SU-DHL-6 (cell line): ENCODE measurements at regions not wholly inside any gene's neighbourhood (a gene's known extent, or its start where the extent isn't known, plus 50 kb on each side); places are given as distances from the start of the nearest gene placed in this dataset.
A peak's percentile ranks its signal among the peaks of the same experiment; 100 is the strongest.

Experiments used
- H2AFZ ChIP-seq: fragments of 200-600 bp; sonication (generic); 2 replicates; pipeline ENCODE4 v1.6.1; 2014; ENCODE audit warnings: low read depth, mild to moderate bottlenecking, moderate library complexity, mixed read lengths, antibody characterized with exemption, low read length; ENCODE audit not compliant: severe bottlenecking
- H3F3A ChIP-seq: fragments of 200-600 bp; shearing (Covaris generic); 2 replicates; pipeline ENCODE4 v1.6.0; 2016; ENCODE audit warnings: antibody characterized with exemption, mild to moderate bottlenecking; ENCODE audit not compliant: insufficient read depth
- H3K27ac ChIP-seq: fragments of 200-600 bp; sonication (generic); 2 replicates; pipeline ENCODE4 v1.5.1; 2016; ENCODE audit warnings: low read depth, mild to moderate bottlenecking, low read length, moderate library complexity, mixed read lengths
- H3K27me3 ChIP-seq: fragments of 200-600 bp; sonication (generic), shearing (Covaris generic); 2 replicates; pipeline ENCODE4 v1.6.0; 2014; ENCODE audit warnings: mild to moderate bottlenecking, low read length
- H3K36me3 ChIP-seq: fragments of 200-600 bp; sonication (generic); 2 replicates; pipeline ENCODE4 v1.6.1; 2014; ENCODE audit warnings: mild to moderate bottlenecking, low read length, mixed read lengths
- H3K4me2 ChIP-seq: fragments of 300-600, 200-600 bp; shearing (Covaris generic), sonication (generic); 2 replicates; pipeline ENCODE4 v1.6.0; 2014; ENCODE audit warnings: low read length, low read depth, mild to moderate bottlenecking; ENCODE audit not compliant: poor library complexity, severe bottlenecking
- H3K4me3 ChIP-seq: fragments of 200-600 bp; sonication (generic); 2 replicates; pipeline ENCODE4 v1.5.1; 2014; ENCODE audit warnings: antibody characterized with exemption, low read length, mild to moderate bottlenecking, mixed read lengths; ENCODE audit not compliant: insufficient read depth, poor library complexity, severe bottlenecking
- H3K79me2 ChIP-seq: fragments of 200-600 bp; sonication (generic); 2 replicates; pipeline ENCODE4 v1.6.1; 2014; ENCODE audit warnings: mild to moderate bottlenecking, low read length, moderate library complexity; ENCODE audit not compliant: insufficient read depth
- H3K9ac ChIP-seq: fragments of 200-600 bp; sonication (generic); 2 replicates; pipeline ENCODE4 v1.7.0; 2014; ENCODE audit warnings: mild to moderate bottlenecking, low read length
- H3K9me2 ChIP-seq: fragments of 200-600 bp; sonication (generic); replicated peaks from 2 replicates; pipeline ENCODE4 v1.6.1; 2014; ENCODE audit warnings: low read length; ENCODE audit not compliant: insufficient read depth
- H3K9me3 ChIP-seq: fragments of 200-600 bp; sonication (generic); 2 replicates; pipeline ENCODE4 v1.6.1; 2014; ENCODE audit warnings: low read length, mixed read lengths; ENCODE audit not compliant: insufficient read depth
- H4K20me1 ChIP-seq: fragments of 200-600 bp; sonication (generic); 2 replicates; pipeline ENCODE4 v1.6.1; 2014; ENCODE audit warnings: low read depth, mild to moderate bottlenecking, antibody characterized with exemption, low read length, moderate library complexity, mixed read lengths
- EZH2phosphoT487 ChIP-seq: fragments of 200-600 bp; sonication (generic), shearing (Covaris generic); conservative IDR thresholded peaks from 2 replicates; pipeline ENCODE4 v1.6.1; 2018; ENCODE audit warnings: mild to moderate bottlenecking, antibody characterized with exemption, low read length, moderate library complexity, mixed read lengths
- TF ChIP-seq, protein P1 (sequence below): fragments of 200-600 bp; sonication (generic); IDR thresholded peaks from one replicate; pipeline ENCODE4 v1.5.1; 2017; ENCODE audit warnings: antibody characterized with exemption, mild to moderate bottlenecking, low read length, moderate library complexity; ENCODE audit not compliant: insufficient read depth, poor library complexity, severe bottlenecking

DNA sequence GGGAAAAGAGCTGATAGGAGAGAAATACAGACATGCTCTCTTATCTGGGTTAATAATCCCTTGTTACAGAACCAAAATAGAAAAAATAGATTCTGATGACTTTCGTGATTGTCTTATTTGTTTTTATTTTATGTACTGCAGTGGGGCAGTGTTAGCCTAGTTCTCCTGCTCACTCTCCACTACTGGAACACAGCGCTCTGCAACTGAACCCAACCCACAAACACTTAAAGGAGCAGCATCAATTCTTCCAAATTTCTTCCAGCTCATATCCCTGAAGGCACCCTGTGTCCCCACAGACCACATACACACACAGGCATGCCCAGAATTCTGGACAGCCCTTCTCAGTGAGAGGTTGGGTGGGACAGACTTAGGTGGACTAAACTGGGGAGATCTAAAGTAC, 160.6 kb downstream of the SS18 start:
- no peak overlapping the region for H3K9ac ChIP-seq
- no peaks in the 10 kb centered on the region for H3K36me3 ChIP-seq
- no peak overlapping the region for H3K4me2 ChIP-seq
- no peaks in the 10 kb centered on the region for H3K9me2 ChIP-seq
- TF ChIP-seq EZH2phosphoT487: no peak
- TF ChIP-seq, protein P1, sequence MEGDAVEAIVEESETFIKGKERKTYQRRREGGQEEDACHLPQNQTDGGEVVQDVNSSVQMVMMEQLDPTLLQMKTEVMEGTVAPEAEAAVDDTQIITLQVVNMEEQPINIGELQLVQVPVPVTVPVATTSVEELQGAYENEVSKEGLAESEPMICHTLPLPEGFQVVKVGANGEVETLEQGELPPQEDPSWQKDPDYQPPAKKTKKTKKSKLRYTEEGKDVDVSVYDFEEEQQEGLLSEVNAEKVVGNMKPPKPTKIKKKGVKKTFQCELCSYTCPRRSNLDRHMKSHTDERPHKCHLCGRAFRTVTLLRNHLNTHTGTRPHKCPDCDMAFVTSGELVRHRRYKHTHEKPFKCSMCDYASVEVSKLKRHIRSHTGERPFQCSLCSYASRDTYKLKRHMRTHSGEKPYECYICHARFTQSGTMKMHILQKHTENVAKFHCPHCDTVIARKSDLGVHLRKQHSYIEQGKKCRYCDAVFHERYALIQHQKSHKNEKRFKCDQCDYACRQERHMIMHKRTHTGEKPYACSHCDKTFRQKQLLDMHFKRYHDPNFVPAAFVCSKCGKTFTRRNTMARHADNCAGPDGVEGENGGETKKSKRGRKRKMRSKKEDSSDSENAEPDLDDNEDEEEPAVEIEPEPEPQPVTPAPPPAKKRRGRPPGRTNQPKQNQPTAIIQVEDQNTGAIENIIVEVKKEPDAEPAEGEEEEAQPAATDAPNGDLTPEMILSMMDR: no peak
- no peaks in the 10 kb centered on the region for H3K27me3 ChIP-seq
- no peak overlapping the region for H2AFZ ChIP-seq
- no peaks in the 10 kb centered on the region for H3K79me2 ChIP-seq
- H3K9me3 ChIP-seq: no peaks in the 10 kb centered on the region
- H4K20me1 ChIP-seq: no peaks in the 10 kb centered on the region
- no peaks in the 10 kb centered on the region for H3F3A ChIP-seq
- H3K27ac ChIP-seq: no peak overlapping the region
- H3K4me3 ChIP-seq: no peak overlapping the region

DNA sequence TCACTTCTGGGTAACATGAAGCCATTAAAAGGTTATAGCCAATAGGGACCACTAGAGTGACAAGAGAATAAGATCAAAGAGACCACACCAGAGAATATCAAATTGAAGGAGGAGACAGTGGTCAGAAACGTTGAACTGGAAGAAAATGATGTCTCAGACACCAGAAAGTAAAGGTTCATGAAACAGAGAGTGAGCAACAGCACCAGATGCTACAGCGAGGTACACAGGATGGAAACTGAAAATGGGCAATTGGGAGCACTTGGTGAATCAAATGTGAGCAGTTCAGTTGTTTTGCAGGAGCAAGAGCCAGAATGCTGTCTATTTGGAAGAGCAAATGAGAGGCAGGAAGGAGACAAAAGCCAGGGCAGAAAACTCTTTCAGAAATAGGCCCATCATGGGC, 162.6 kb downstream of the SS18 start:
- H3K9me3 ChIP-seq: no peaks in the 10 kb centered on the region
- no peaks in the 10 kb centered on the region for H4K20me1 ChIP-seq
- peak overlapping the region; percentile 6 for H2AFZ ChIP-seq
- H3F3A ChIP-seq: no peaks in the 10 kb centered on the region
- TF ChIP-seq, protein P1: no peak
- TF ChIP-seq EZH2phosphoT487: no peak
- H3K79me2 ChIP-seq: no peaks in the 10 kb centered on the region
- no peak overlapping the region for H3K27ac ChIP-seq
- no peak overlapping the region for H3K4me3 ChIP-seq
- H3K4me2 ChIP-seq: no peak overlapping the region
- no peaks in the 10 kb centered on the region for H3K27me3 ChIP-seq
- H3K36me3 ChIP-seq: no peaks in the 10 kb centered on the region
- H3K9ac ChIP-seq: no peak overlapping the region
- H3K9me2 ChIP-seq: no peaks in the 10 kb centered on the region

DNA sequence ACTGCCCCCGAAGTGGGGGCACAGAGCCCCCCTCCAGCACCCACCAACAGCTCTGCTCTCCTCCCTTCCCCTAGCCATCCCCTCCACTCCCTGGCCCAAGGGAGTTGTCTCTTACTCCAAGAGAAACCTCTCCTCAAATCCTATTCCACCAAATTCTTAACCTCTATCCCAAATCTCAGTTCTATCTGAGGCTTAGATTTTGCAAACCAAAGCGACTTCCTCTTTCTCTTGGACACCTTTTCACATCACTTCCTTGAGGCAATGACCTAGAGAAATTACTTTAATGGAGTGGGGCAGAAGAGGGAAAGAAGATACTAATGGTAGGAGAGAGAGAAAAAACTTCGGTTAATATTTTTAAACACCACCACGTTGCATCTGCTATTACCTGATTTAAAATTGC, 167.2 kb downstream of the SS18 start:
- no peaks in the 10 kb centered on the region for H3K36me3 ChIP-seq
- no peak overlapping the region for H3K27ac ChIP-seq
- H3K9ac ChIP-seq: no peak overlapping the region
- H2AFZ ChIP-seq: peak overlapping the region; percentile 39
- no peaks in the 10 kb centered on the region for H3K9me2 ChIP-seq
- H4K20me1 ChIP-seq: no peaks in the 10 kb centered on the region
- H3K27me3 ChIP-seq: no peaks in the 10 kb centered on the region
- no peak for TF ChIP-seq EZH2phosphoT487
- TF ChIP-seq, protein P1: no peak
- H3K79me2 ChIP-seq: no peaks in the 10 kb centered on the region
- no peak overlapping the region for H3K4me2 ChIP-seq
- no peaks in the 10 kb centered on the region for H3F3A ChIP-seq
- no peak overlapping the region for H3K4me3 ChIP-seq
- no peaks in the 10 kb centered on the region for H3K9me3 ChIP-seq
